CD14-positive monocyte (primary cell): ENCODE measurements at regions not wholly inside any gene's neighbourhood (a gene's known extent, or its start where the extent isn't known, plus 50 kb on each side); places are given as distances from the start of the nearest gene placed in this dataset.

Source experiments
- DNase-seq, 3 donors: peaks; one replicate each; pipeline ENCODE4 v3.0.0-alpha.2; 2011 to 2022
- H2AFZ ChIP-seq: 2 replicates; pipeline ENCODE4 v1.6.0; 2012; ENCODE audit warnings: mild to moderate bottlenecking, low read depth, low read length, inconsistent platforms; ENCODE audit not compliant: insufficient read depth, poor library complexity, severe bottlenecking
- H3K27ac ChIP-seq, 2 donors: 1 replicate in 1 of 2; 2 replicates in 1 of 2; pipeline ENCODE4 v1.5.1; 2012 to 2013; ENCODE audit warnings: low read length in 2 of 2, control low read depth in 1 of 2, inconsistent platforms in 1 of 2, low read depth in 1 of 2, mild to moderate bottlenecking in 1 of 2
- H3K27me3 ChIP-seq, 2 donors: one replicate each; pipeline versions ENCODE4 v1.6.0 to v1.6.1; 2011 to 2013; ENCODE audit warnings: low read length in 2 of 2; ENCODE audit not compliant: control insufficient read depth in 2 of 2, insufficient read depth in 2 of 2
- H3K36me3 ChIP-seq, 2 donors: replicated peaks in 1 of 2; 1 replicate in 1 of 2; 2 replicates in 1 of 2; pipeline versions ENCODE4 v1.5.1 to v1.6.1; 2012 to 2013; ENCODE audit warnings: low read length in 2 of 2, control low read depth in 1 of 2, inconsistent platforms in 1 of 2, mild to moderate bottlenecking in 1 of 2; ENCODE audit not compliant: insufficient read depth in 2 of 2, control insufficient read depth in 1 of 2
- H3K4me1 ChIP-seq, 2 donors: 1 replicate in 1 of 2; 2 replicates in 1 of 2; pipeline versions ENCODE4 v1.5.1 to v1.6.1; 2012 to 2013; ENCODE audit warnings: low read length in 2 of 2, control low read depth in 1 of 2, inconsistent platforms in 1 of 2, mild to moderate bottlenecking in 1 of 2, moderate library complexity in 1 of 2; ENCODE audit not compliant: insufficient read depth in 2 of 2, control insufficient read depth in 1 of 2
- H3K4me2 ChIP-seq: replicated peaks from 2 replicates; pipeline ENCODE3; 2012; ENCODE audit warnings: low read length, moderate library complexity, mild to moderate bottlenecking; ENCODE audit not compliant: poor library complexity, severe bottlenecking; ENCODE audit errors: extremely low read depth
- H3K4me3 ChIP-seq, 3 experiments: fragments of 200-600 bp in 1 of 3; sonication (generic) in 1 of 3; replicated peaks in 1 of 3; 1 replicate in 2 of 3; 2 replicates in 1 of 3; pipeline ENCODE4 v1.5.1; 2011 to 2013; ENCODE audit warnings: low read length in 3 of 3, mild to moderate bottlenecking in 3 of 3, control low read depth in 2 of 3, low read depth in 2 of 3, inconsistent platforms in 1 of 3, moderate library complexity in 1 of 3
- H3K79me2 ChIP-seq: 2 replicates; pipeline ENCODE4 v1.6.0; 2012; ENCODE audit warnings: mild to moderate bottlenecking, control low read depth, inconsistent platforms, low read length, moderate library complexity; ENCODE audit not compliant: insufficient read depth
- H3K9ac ChIP-seq: 2 replicates; pipeline ENCODE4 v1.6.0; 2017; ENCODE audit warnings: low read length, mild to moderate bottlenecking; ENCODE audit not compliant: insufficient read depth, poor library complexity, severe bottlenecking
- H3K9me3 ChIP-seq, 2 donors: replicated peaks in 1 of 2; 1 replicate in 1 of 2; 2 replicates in 1 of 2; pipeline versions ENCODE4 v1.5.1 to v1.6.1; 2012 to 2013; ENCODE audit warnings: low read length in 2 of 2, control low read depth in 1 of 2; ENCODE audit not compliant: control insufficient read depth in 1 of 2, insufficient read depth in 1 of 2
- H4K20me1 ChIP-seq: 2 replicates; pipeline ENCODE4 v1.6.0; 2012; ENCODE audit warnings: mild to moderate bottlenecking, low read length, control low read depth, moderate library complexity; ENCODE audit not compliant: insufficient read depth
- H3K27ac Mint-ChIP-seq, 7 donors: one replicate each; pipeline ENCODE4 v1.8.0; 2020; ENCODE audit warnings: mild to moderate bottlenecking in 7 of 7, mixed read lengths in 7 of 7, moderate library complexity in 6 of 7, inconsistent platforms in 2 of 7
- H3K27me3 Mint-ChIP-seq, 3 donors: one replicate each; pipeline ENCODE4 v1.8.0; 2021 to 2022; ENCODE audit warnings: low read depth in 3 of 3, mild to moderate bottlenecking in 3 of 3, mixed read lengths in 3 of 3, moderate library complexity in 3 of 3, inconsistent platforms in 1 of 3
- H3K36me3 Mint-ChIP-seq, 2 donors: one replicate each; pipeline ENCODE4 v1.8.0; 2020; ENCODE audit warnings: mixed read lengths in 2 of 2, inconsistent platforms in 1 of 2, mild to moderate bottlenecking in 1 of 2
- H3K4me1 Mint-ChIP-seq: one replicate; pipeline ENCODE4 v1.8.0; 2020; ENCODE audit warnings: mild to moderate bottlenecking, mixed read lengths
- H3K4me3 Mint-ChIP-seq, 2 donors: one replicate each; pipeline ENCODE4 v1.8.0; 2020; ENCODE audit warnings: mild to moderate bottlenecking in 2 of 2, mixed read lengths in 2 of 2, moderate library complexity in 1 of 2
- H3K9me3 Mint-ChIP-seq, 7 donors: one replicate each; pipeline ENCODE4 v1.8.0; 2020 to 2022; ENCODE audit warnings: mixed read lengths in 7 of 7, mild to moderate bottlenecking in 6 of 7, moderate library complexity in 6 of 7, inconsistent platforms in 2 of 7
- WGBS: methylation state at CpG from one replicate; pipeline ENCODE4 v1.1.5; 2013; ENCODE audit warnings: missing lambda C conversion rate; ENCODE audit not compliant: insufficient coverage; 5-methylcytosine and 5-hydroxymethylcytosine counted together
- intact Hi-C, 2 donors: fragments of 100-400 bp; cut with micrococcal nuclease; formaldehyde crosslinking; loops; one replicate each; pipeline versions ENCODE4 v1.15.0 to v1.15.1; 2023
- TF ChIP-seq, protein P1 (sequence below): fragments of 200-600 bp; IDR thresholded peaks from one replicate; pipeline ENCODE4 v1.8.0; 2022; ENCODE audit warnings: antibody characterized with exemption, mild to moderate bottlenecking

DNA sequence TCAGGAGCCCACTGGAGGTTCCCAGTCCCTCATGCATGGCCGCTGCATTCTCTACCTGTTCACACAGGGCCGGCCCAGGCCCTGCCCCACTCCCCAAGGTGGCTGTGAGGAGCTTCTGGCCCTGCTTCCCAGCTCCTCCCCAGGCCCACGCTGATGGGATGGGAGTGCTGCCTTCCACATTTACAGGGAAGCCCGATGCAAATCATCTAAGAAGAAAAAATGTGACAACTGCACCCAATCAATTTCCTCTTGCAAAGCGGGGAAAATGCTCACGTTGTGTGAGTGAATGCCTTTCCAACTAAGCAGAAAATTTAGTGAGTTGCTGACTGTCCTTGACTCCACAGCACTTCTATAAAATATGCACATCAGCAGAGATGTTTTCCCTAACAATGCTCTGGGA lies 485.8 kb upstream of the MGMT start:
- TF ChIP-seq, protein P1, sequence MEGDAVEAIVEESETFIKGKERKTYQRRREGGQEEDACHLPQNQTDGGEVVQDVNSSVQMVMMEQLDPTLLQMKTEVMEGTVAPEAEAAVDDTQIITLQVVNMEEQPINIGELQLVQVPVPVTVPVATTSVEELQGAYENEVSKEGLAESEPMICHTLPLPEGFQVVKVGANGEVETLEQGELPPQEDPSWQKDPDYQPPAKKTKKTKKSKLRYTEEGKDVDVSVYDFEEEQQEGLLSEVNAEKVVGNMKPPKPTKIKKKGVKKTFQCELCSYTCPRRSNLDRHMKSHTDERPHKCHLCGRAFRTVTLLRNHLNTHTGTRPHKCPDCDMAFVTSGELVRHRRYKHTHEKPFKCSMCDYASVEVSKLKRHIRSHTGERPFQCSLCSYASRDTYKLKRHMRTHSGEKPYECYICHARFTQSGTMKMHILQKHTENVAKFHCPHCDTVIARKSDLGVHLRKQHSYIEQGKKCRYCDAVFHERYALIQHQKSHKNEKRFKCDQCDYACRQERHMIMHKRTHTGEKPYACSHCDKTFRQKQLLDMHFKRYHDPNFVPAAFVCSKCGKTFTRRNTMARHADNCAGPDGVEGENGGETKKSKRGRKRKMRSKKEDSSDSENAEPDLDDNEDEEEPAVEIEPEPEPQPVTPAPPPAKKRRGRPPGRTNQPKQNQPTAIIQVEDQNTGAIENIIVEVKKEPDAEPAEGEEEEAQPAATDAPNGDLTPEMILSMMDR = no peak
- Histone ChIP-seq H4K20me1 (no peaks in the 10 kb centered on the region), H3K36me3 (no peaks in the 10 kb centered on the region), H3K4me2 (no peak overlapping the region), H2AFZ (no peak overlapping the region), H3K27me3 (no peaks in the 10 kb centered on the region), H3K4me1 (no peaks in the 10 kb centered on the region), H3K79me2 (no peaks in the 10 kb centered on the region), H3K27ac (no peak overlapping the region), H3K9me3 (no peaks in the 10 kb centered on the region), H3K9ac (no peak overlapping the region), H3K4me3 (no peak overlapping the region)
- DNase-seq = no peak
- Mint-ChIP-seq H3K9me3 (peaks cover 0 to 10% (median 3%) of the 10 kb centered on the region in 7 donors), H3K27me3 (peaks cover 1 to 6% (median 1%) of the 10 kb centered on the region in 3 donors), H3K4me1 (no peaks in the 10 kb centered on the region), H3K27ac (no peak overlapping the region), H3K4me3 (no peak overlapping the region), H3K36me3 (no peaks in the 10 kb centered on the region)
- WGBS = 90% methylated on average over 2 of the region's 6 CpGs
- intact Hi-C loops = no loop called here

DNA sequence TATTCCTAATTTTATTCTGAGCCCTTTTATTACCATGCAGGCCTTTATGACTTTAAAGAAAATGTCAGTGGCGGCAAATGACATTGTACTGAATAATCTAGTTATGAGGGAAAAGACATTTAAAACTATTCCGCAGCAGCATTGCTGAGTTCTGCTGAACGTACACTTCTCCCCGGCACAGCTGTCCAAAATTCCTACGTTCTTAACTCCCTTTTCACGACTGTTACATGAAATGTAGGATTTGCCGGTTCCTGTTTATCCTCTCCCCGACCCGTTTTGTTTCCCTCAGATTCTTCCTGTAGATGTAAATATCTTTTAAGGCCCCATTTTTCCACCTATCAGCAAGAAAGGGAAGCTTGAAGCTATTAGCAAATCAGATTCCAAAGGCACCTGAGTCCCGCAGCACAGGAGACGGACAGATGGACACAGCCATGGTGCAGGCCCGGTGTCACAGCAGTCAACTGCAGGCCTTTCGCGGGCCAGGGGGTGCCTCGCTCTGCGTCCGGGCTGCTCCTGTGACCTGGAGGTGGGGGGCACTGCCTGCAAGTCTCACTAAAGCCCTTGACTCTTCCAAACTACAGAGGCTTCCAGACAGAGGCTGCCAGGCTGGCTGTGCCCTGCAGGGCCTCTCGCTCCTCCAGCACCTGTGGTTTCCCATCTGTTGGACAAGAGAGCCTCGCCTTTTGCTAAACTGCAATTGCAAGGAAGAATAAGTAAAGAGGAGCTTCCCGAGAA lies 485.0 kb upstream of the MGMT start:
- no peaks in the 10 kb centered on the region for H3K4me1 ChIP-seq
- no peak overlapping the region for H3K4me2 ChIP-seq
- no peaks in the 10 kb centered on the region for H3K79me2 ChIP-seq
- peaks cover 0 to 16% (median 3%) of the 10 kb centered on the region in 7 donors for H3K9me3 Mint-ChIP-seq
- TF ChIP-seq, protein P1 = no peak
- H3K9me3 ChIP-seq = no peaks in the 10 kb centered on the region
- H3K27me3 ChIP-seq = no peaks in the 10 kb centered on the region
- no peaks in the 10 kb centered on the region for H3K36me3 Mint-ChIP-seq
- H4K20me1 ChIP-seq = no peaks in the 10 kb centered on the region
- H3K4me3 ChIP-seq = no peak overlapping the region
- H3K27ac ChIP-seq = no peak overlapping the region
- H3K27ac Mint-ChIP-seq = no peak overlapping the region
- no peak overlapping the region for H3K9ac ChIP-seq
- H3K27me3 Mint-ChIP-seq = peaks cover 1 to 5% (median 4%) of the 10 kb centered on the region in 3 donors
- H3K36me3 ChIP-seq = no peaks in the 10 kb centered on the region
- H2AFZ ChIP-seq = no peak overlapping the region
- intact Hi-C loops = no loop called here
- H3K4me3 Mint-ChIP-seq = no peak overlapping the region
- H3K4me1 Mint-ChIP-seq = no peaks in the 10 kb centered on the region
- 95% methylated on average over 10 of the region's 20 CpGs for WGBS
- no peak for DNase-seq
